Mesendoderm (in vitro differentiated cells): ENCODE measurements at regions not wholly inside any gene's neighbourhood (a gene's known extent, or its start where the extent isn't known, plus 50 kb on each side); places are given as distances from the start of the nearest gene placed in this dataset.

Experiments used
- DNase-seq: peaks from one replicate; pipeline ENCODE4 v3.0.0; 2013
- H2AK5ac ChIP-seq: 2 replicates; pipeline ENCODE4 v1.6.1; 2013; ENCODE audit warnings: low read length, inconsistent platforms
- H2BK120ac ChIP-seq: 2 replicates; pipeline ENCODE4 v1.6.1; 2013; ENCODE audit warnings: low read depth, mild to moderate bottlenecking, low read length, moderate library complexity, mixed read lengths
- H2BK15ac ChIP-seq: replicated peaks from 2 replicates; pipeline ENCODE4 v1.6.1; 2013; ENCODE audit warnings: low read depth, mild to moderate bottlenecking, moderate library complexity
- H2BK5ac ChIP-seq: 2 replicates; pipeline ENCODE4 v1.6.1; 2013; ENCODE audit warnings: low read length, inconsistent platforms
- H3K18ac ChIP-seq: 2 replicates; pipeline ENCODE4 v1.6.1; 2013; ENCODE audit warnings: mild to moderate bottlenecking, low read length, mixed read lengths
- H3K23ac ChIP-seq: one replicate; pipeline ENCODE4 v1.6.1; 2013; ENCODE audit warnings: low read length
- H3K27ac ChIP-seq: 2 replicates; pipeline ENCODE4 v1.5.1; 2013; ENCODE audit warnings: low read depth, mild to moderate bottlenecking, inconsistent platforms, low read length, moderate library complexity
- H3K27me3 ChIP-seq: 2 replicates; pipeline ENCODE4 v1.6.1; 2013; ENCODE audit warnings: low read length, control low read depth, mild to moderate bottlenecking, inconsistent platforms; ENCODE audit not compliant: insufficient read depth, poor library complexity
- H3K36me3 ChIP-seq: 2 replicates; pipeline ENCODE4 v1.6.1; 2013; ENCODE audit warnings: low read length, inconsistent platforms; ENCODE audit not compliant: control insufficient read depth, insufficient read depth
- H3K4ac ChIP-seq: one replicate; pipeline ENCODE4 v1.6.1; 2013; ENCODE audit warnings: low read depth, mild to moderate bottlenecking, low read length, moderate library complexity
- H3K4me1 ChIP-seq: 2 replicates; pipeline ENCODE4 v1.6.1; 2013; ENCODE audit warnings: low read depth, low read length, inconsistent platforms; ENCODE audit not compliant: control insufficient read depth
- H3K4me2 ChIP-seq: 2 replicates; pipeline ENCODE4 v1.6.1; 2013; ENCODE audit warnings: low read length
- H3K4me3 ChIP-seq: 2 replicates; pipeline ENCODE4 v1.5.1; 2013; ENCODE audit warnings: mild to moderate bottlenecking, low read length
- H3K56ac ChIP-seq: one replicate; pipeline ENCODE4 v1.6.1; 2013; ENCODE audit warnings: low read length
- H3K79me1 ChIP-seq: 2 replicates; pipeline ENCODE4 v1.6.1; 2013; ENCODE audit warnings: low read length, inconsistent platforms
- H3K79me2 ChIP-seq: 2 replicates; pipeline ENCODE4 v1.6.1; 2013; ENCODE audit warnings: mild to moderate bottlenecking, low read length; ENCODE audit not compliant: control insufficient read depth, insufficient read depth
- H3K9ac ChIP-seq: 2 replicates; pipeline ENCODE4 v1.6.1; 2013; ENCODE audit warnings: low read length, inconsistent platforms
- H4K5ac ChIP-seq: one replicate; pipeline ENCODE4 v1.6.1; 2013; ENCODE audit warnings: low read length
- H4K8ac ChIP-seq: one replicate; pipeline ENCODE4 v1.6.1; 2013; ENCODE audit warnings: low read depth, mild to moderate bottlenecking, control low read depth, low read length, moderate library complexity
- WGBS: extraction: QIAGEN DNeasy Blood & Tissue Kit; methylation state at CpG from one replicate; pipeline ENCODE4 v1.1.7; 2013; ENCODE audit warnings: low lambda C conversion rate, missing lambda C conversion rate; ENCODE audit not compliant: insufficient coverage; ENCODE audit errors: extremely low coverage; 5-methylcytosine and 5-hydroxymethylcytosine counted together

DNA sequence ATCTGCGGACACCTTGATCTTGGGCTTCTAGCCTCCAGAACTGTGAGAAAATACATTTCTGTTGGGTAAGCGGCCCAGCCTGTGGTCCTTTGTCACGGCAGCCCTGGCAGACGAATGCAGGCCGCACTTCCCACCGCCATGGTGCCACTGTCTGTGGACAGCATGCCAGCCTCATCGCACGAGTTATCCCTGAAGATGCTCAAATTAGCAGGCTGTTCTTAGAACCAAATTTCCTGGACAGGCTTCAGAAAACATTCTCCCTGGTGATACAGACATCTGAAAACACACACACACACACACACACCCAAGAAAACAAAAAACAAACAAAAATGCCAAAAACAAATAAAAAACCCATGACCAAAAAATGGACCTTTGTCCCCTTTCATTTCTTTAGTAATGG, 343.5 kb upstream of the GATB start:
- Histone ChIP-seq H3K4me2 (no peak overlapping the region), H2BK5ac (no peak overlapping the region), H3K27ac (no peak overlapping the region), H3K9ac (no peak overlapping the region), H3K4me3 (no peak overlapping the region), H2AK5ac (no peak overlapping the region), H3K36me3 (no peaks in the 10 kb centered on the region), H3K4ac (no peak overlapping the region), H3K18ac (no peak overlapping the region), H3K27me3 (no peaks in the 10 kb centered on the region), H3K4me1 (no peaks in the 10 kb centered on the region), H3K79me2 (no peaks in the 10 kb centered on the region), H4K8ac (no peak overlapping the region), H2BK15ac (no peak overlapping the region), H2BK120ac (no peak overlapping the region), H3K56ac (no peak overlapping the region), H3K79me1 (no peaks in the 10 kb centered on the region), H3K23ac (no peak overlapping the region), H4K5ac (no peak overlapping the region)
- DNase-seq = no peak
- no CpG with 5 or more reads among the region's 8 CpGs for WGBS

DNA sequence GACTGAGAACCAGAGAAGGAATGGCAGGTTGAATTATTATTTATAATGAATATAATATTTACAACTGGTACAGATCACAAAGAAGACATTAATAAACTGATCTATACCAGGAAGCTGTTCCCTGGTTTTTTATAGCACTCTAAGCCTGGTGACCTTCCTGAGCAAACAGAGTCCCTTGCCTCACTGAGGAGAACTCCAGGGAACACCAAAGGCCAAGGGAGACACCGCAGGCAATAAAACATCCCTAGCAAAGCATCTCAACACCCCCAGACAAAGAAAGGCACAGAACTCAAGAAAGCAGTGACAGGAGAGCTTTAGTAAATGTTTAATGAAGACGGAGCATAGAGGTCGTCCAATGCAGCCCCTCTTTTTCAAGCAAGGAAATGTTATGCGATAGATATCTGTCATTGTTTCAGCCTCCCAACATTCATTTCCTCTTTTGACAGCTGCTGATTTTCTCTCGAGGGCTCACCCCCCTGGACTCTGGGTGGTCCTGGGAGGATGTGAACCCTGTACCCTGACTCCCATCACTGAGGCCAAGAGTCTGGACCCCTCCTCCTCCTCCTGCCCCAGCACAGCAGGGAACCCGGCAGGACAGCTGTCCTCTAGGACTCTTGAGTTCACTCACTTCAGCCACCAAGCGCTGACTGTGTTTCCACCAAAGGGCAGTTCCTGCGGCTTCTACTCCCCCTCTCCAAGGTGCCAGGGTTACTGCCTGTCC, 342.5 kb upstream of the GATB start:
- Histone ChIP-seq H2BK5ac (no peak overlapping the region), H3K27me3 (no peaks in the 10 kb centered on the region), H2BK15ac (no peak overlapping the region), H3K27ac (no peak overlapping the region), H3K79me1 (no peaks in the 10 kb centered on the region), H3K23ac (no peak overlapping the region), H3K79me2 (no peaks in the 10 kb centered on the region), H2BK120ac (no peak overlapping the region), H3K4me1 (no peaks in the 10 kb centered on the region), H3K56ac (no peak overlapping the region), H3K36me3 (no peaks in the 10 kb centered on the region), H3K4me2 (no peak overlapping the region), H2AK5ac (no peak overlapping the region), H3K4ac (no peak overlapping the region), H4K8ac (no peak overlapping the region), H3K4me3 (no peak overlapping the region), H3K18ac (no peak overlapping the region), H3K9ac (no peak overlapping the region), H4K5ac (no peak overlapping the region)
- no CpG with 5 or more reads among the region's 8 CpGs for WGBS
- no peak for DNase-seq

DNA sequence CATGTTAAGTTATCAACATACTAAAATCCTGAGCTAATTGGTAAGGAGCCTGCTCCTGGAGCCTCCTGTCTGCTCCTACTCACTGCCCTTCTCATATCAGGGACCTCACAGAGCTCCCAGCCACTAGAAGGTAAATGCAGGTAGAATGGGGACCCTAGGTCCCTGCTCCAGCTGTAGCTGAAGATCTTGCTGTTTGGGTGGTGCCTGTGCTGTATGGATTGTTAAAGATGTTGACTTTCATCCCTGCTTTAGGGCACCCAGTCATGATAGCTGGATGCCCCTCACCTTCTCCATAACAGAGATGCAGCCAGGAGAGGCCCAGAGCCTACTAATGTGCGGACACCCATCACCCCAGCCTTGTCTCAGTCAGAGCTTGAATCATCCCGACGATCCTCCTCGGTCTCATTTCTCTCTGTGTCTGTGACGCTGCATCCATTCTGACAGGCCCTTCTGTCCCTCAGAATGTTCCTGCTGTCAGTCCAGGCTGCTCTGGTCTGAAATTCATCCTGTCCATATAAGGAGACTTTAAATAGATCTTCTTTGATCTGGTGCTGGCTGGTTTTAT, 341.7 kb upstream of the GATB start:
- no peak overlapping the region for H3K4me2 ChIP-seq
- H3K4me3 ChIP-seq = no peak overlapping the region
- no peak overlapping the region for H3K4ac ChIP-seq
- H3K56ac ChIP-seq = no peak overlapping the region
- DNase-seq = no peak
- no peak overlapping the region for H3K23ac ChIP-seq
- H3K9ac ChIP-seq = no peak overlapping the region
- H3K4me1 ChIP-seq = no peaks in the 10 kb centered on the region
- H2BK5ac ChIP-seq = no peak overlapping the region
- H2BK120ac ChIP-seq = no peak overlapping the region
- H3K27me3 ChIP-seq = no peaks in the 10 kb centered on the region
- no peaks in the 10 kb centered on the region for H3K79me2 ChIP-seq
- H3K36me3 ChIP-seq = no peaks in the 10 kb centered on the region
- H3K79me1 ChIP-seq = no peaks in the 10 kb centered on the region
- no peak overlapping the region for H3K27ac ChIP-seq
- H3K18ac ChIP-seq = no peak overlapping the region
- H2AK5ac ChIP-seq = no peak overlapping the region
- WGBS = no CpG with 5 or more reads among the region's 5 CpGs
- no peak overlapping the region for H2BK15ac ChIP-seq
- no peak overlapping the region for H4K5ac ChIP-seq
- no peak overlapping the region for H4K8ac ChIP-seq

DNA sequence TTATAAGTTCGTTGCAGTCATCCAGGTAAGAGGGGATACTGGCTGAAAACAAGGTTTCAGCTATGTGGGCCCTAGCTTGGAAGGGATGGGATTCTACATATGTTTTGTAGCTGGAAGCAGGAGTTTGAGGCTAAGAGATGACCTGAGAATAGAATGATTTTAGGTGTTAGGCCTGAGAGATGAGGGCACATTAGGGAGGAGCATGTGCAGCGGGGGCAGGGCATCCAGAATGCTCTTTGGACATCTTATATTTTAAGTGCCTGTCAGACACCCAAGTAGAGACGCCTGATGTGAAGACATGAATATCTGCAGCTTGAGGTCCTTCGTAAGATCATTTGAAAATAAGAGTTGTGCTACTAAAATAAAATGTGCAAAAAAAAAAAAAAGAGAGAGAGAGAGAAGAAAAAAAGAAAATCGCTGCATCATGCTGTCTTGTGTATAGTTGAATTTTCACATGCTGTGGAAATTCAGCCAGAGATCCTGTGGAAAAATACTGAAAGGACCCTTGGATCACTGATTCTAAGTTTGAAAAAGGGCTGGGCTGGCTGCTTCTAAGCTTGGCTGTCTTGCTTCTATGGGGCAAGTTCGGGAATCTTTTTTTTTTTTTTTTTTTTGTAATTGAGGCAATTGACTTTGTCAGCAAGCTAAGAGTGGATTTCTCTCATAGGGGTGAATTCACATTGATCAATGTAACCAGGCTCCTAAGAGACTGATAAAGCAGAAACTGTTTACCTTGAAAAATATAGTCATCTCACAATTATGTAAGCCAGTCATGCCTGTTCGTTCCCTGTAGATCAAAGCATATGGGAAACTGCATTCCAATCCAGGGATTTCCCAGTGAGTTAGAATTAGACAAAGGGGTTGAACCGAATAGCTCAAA, 341.0 kb upstream of the GATB start:
- H3K79me2 ChIP-seq = no peaks in the 10 kb centered on the region
- no peak overlapping the region for H4K5ac ChIP-seq
- no peak overlapping the region for H2BK15ac ChIP-seq
- DNase-seq = peak; percentile 66
- no peak overlapping the region for H2AK5ac ChIP-seq
- no peaks in the 10 kb centered on the region for H3K36me3 ChIP-seq
- H3K9ac ChIP-seq = no peak overlapping the region
- H3K79me1 ChIP-seq = no peaks in the 10 kb centered on the region
- no peak overlapping the region for H3K4me3 ChIP-seq
- no peak overlapping the region for H3K4ac ChIP-seq
- H2BK5ac ChIP-seq = no peak overlapping the region
- no peak overlapping the region for H3K18ac ChIP-seq
- H3K4me2 ChIP-seq = no peak overlapping the region
- no peak overlapping the region for H3K27ac ChIP-seq
- H3K23ac ChIP-seq = no peak overlapping the region
- H3K4me1 ChIP-seq = no peaks in the 10 kb centered on the region
- H3K56ac ChIP-seq = no peak overlapping the region
- no peaks in the 10 kb centered on the region for H3K27me3 ChIP-seq
- H2BK120ac ChIP-seq = no peak overlapping the region
- no peak overlapping the region for H4K8ac ChIP-seq
- no CpG with 5 or more reads among the region's 8 CpGs for WGBS

DNA sequence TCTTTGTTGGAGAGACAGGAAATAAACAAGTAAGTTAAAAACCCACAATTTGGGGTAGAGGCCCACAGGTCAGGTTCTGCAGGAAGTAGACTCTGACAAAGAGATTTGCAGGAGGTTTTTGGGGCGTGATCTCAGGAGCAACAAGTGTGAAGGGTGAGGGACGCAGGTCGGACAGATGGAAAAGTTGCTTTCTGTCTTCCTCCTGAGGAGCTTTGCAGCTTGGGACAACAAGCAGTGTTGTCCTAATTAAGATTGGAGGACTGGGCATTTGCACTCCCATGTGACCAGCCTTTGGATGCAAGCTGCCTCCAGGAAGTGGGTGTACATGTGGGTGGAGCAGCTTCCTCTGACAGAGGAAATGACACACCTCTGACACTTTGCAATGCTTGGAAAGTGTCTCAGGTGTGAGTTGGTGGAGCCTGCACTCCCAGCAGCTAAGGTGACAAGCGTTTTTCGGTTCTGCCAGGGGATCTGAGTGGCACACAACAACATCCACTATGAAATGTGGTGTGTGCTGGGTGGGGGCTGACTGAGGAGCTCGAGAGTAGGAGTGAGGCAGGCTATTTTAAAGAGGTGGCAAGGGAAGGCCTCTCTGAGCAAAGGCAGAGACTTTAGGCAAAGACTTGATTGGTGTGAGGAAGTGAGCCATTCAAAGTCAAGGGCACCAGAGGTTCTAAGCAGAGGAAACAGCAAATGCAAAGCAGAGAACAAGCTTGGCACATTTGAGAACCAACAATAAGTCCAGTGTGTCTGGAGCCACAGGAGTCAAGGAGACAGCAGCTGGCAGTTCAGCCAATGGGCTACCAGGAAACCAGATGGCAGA, 339.8 kb upstream of the GATB start:
- Histone ChIP-seq H3K4me3 (no peak overlapping the region), H3K27ac (no peak overlapping the region), H2AK5ac (no peak overlapping the region), H3K79me2 (no peaks in the 10 kb centered on the region), H3K23ac (no peak overlapping the region), H3K4me2 (no peak overlapping the region), H3K18ac (no peak overlapping the region), H3K4me1 (no peaks in the 10 kb centered on the region), H4K5ac (no peak overlapping the region), H3K56ac (no peak overlapping the region), H3K36me3 (no peaks in the 10 kb centered on the region), H3K27me3 (no peaks in the 10 kb centered on the region), H3K9ac (no peak overlapping the region), H2BK120ac (no peak overlapping the region), H3K4ac (no peak overlapping the region), H3K79me1 (no peaks in the 10 kb centered on the region), H2BK15ac (no peak overlapping the region), H2BK5ac (no peak overlapping the region), H4K8ac (no peak overlapping the region)
- DNase-seq = no peak
- no CpG with 5 or more reads among the region's 6 CpGs for WGBS
